OCI-LY7 (cell line): ENCODE measurements at regions not wholly inside any gene's neighbourhood (a gene's known extent, or its start where the extent isn't known, plus 50 kb on each side); places are given as distances from the start of the nearest gene placed in this dataset.

Experiments
- CTCF ChIP-seq: fragments of 200-600 bp; sonication (generic); conservative IDR thresholded peaks from 2 replicates; pipeline ENCODE4 v1.5.1; 2014; ENCODE audit warnings: mild to moderate bottlenecking, antibody characterized with exemption, low read length, moderate library complexity, mixed read lengths
- EZH2phosphoT487 ChIP-seq: fragments of 200-600 bp; sonication (generic); IDR thresholded peaks from 2 replicates; pipeline ENCODE4 v1.6.1; 2018; ENCODE audit warnings: low read depth, borderline replicate concordance, mild to moderate bottlenecking, mixed run types, antibody characterized with exemption, low read length, moderate library complexity, mixed read lengths

GRCh38 chr3:151600783-151601182 is 132.9 kb upstream of the AADACL2 start:
- TF ChIP-seq EZH2phosphoT487 (no peak), CTCF (no peak)
